ENCODE measurements at regions not wholly inside any gene's neighbourhood (a gene's known extent, or its start where the extent isn't known, plus 50 kb on each side); places are given as distances from the start of the nearest gene placed in this dataset.

- no peaks in the 10 kb centered on the region for H3K4me1 ChIP-seq
- TF ChIP-seq EP300 (IDR thresholded peaks at IDR 0.05) (no peak), POLR2AphosphoS5 (IDR thresholded peaks at IDR 0.05) (no peak), POLR2A (IDR thresholded peaks at IDR 0.05) (no peak)
- TF ChIP-seq, protein P1, sequence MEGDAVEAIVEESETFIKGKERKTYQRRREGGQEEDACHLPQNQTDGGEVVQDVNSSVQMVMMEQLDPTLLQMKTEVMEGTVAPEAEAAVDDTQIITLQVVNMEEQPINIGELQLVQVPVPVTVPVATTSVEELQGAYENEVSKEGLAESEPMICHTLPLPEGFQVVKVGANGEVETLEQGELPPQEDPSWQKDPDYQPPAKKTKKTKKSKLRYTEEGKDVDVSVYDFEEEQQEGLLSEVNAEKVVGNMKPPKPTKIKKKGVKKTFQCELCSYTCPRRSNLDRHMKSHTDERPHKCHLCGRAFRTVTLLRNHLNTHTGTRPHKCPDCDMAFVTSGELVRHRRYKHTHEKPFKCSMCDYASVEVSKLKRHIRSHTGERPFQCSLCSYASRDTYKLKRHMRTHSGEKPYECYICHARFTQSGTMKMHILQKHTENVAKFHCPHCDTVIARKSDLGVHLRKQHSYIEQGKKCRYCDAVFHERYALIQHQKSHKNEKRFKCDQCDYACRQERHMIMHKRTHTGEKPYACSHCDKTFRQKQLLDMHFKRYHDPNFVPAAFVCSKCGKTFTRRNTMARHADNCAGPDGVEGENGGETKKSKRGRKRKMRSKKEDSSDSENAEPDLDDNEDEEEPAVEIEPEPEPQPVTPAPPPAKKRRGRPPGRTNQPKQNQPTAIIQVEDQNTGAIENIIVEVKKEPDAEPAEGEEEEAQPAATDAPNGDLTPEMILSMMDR (IDR thresholded peaks at IDR 0.05) = no peak
- ATAC-seq (ENCODE audit: low FRiP score in 2 of 2) (no peak), DNase-seq (no peak)
- H3K27me3 ChIP-seq = no peaks in the 10 kb centered on the region
- H3K9me3 ChIP-seq = peaks cover 0 to 12% (median 2%) of the 10 kb centered on the region in 4 donors
- H3K27ac ChIP-seq = no peak overlapping the region
- H3K36me3 ChIP-seq = no peaks in the 10 kb centered on the region
- no peak overlapping the region for H3K4me3 ChIP-seq
- 48 to 49% methylated on average over 3 of the region's 3 CpGs for WGBS, 2 donors
Observed at GRCh38 chr10:37713642-37714041, 143.8 kb downstream of the ZNF248 start.

DNA sequence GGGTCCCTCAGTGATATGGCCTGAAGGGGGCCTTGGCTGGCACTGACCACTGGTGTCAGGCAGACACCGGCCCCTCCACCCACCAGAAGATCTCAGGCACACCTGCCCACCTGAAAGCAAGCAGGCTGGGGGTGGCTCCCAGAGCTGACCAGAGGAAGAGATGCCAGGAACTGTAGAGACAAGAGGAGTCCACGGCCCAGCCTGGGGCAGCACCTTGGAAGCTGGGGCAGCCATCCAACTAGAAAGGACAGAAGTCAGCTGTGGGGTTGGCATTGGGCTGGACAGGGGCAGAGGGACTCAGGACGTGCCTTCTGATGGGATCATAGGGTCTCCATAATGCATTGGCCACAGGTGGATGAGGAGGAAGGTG lies 144.3 kb downstream of the ZNF248 start:
- ATAC-seq (ENCODE audit: low FRiP score in 2 of 2) = peak in 1 of 2 donors; percentile 52
- H3K36me3 ChIP-seq = no peaks in the 10 kb centered on the region

GRCh38 chr10:37712489-37713131 lies 144.8 kb downstream of the ZNF248 start:
- no peak for TF ChIP-seq EP300 (IDR thresholded peaks at IDR 0.05)
- ATAC-seq (ENCODE audit: low FRiP score in 2 of 2) = peak; percentile 26 to 45
- WGBS, 2 donors = 77% methylated on average over 4 of the region's 4 CpGs; no CpG with 5 or more reads in 1 of the 2 donors

More for the DNA sequence above, 144.3 kb downstream of the ZNF248 start:
- TF ChIP-seq, protein P1 (IDR thresholded peaks at IDR 0.05) = no peak
- TF ChIP-seq POLR2AphosphoS5 (IDR thresholded peaks at IDR 0.05) (no peak), POLR2A (IDR thresholded peaks at IDR 0.05) (no peak), EP300 (IDR thresholded peaks at IDR 0.05) (no peak)
- Histone ChIP-seq H3K9me3 (peaks cover 0 to 9% (median 1%) of the 10 kb centered on the region in 4 donors), H3K27ac (no peak overlapping the region), H3K27me3 (no peaks in the 10 kb centered on the region), H3K4me3 (no peak overlapping the region), H3K4me1 (no peaks in the 10 kb centered on the region)
- 60 to 71% methylated on average over 2 to 3 of the region's 3 CpGs for whole genome bisulfite sequencing, 2 donors
- no peak for DNase-seq

GRCh38 chr10:37711617-37712488 lies 145.6 kb downstream of the ZNF248 start:
- no peak overlapping the region for H3K4me3 ChIP-seq

More at GRCh38 chr10:37712489-37713131, 144.8 kb downstream of the ZNF248 start:
- no peak overlapping the region for H3K27ac ChIP-seq
- H3K9me3 ChIP-seq = peaks cover 0 to 4% (median 0%) of the 10 kb centered on the region in 4 donors
- no peaks in the 10 kb centered on the region for H3K36me3 ChIP-seq
- DNase-seq = peak in 1 of 2 donors; percentile 24
- no peaks in the 10 kb centered on the region for H3K27me3 ChIP-seq
- H3K4me1 ChIP-seq = no peaks in the 10 kb centered on the region
- no peak overlapping the region for H3K4me3 ChIP-seq

More at GRCh38 chr10:37711617-37712488, 145.6 kb downstream of the ZNF248 start:
- ATAC-seq (ENCODE audit: low FRiP score in 2 of 2) (no peak), DNase-seq (peak in 1 of 2 donors; percentile 37)
- TF ChIP-seq, protein P1 (IDR thresholded peaks at IDR 0.05) = no peak
- no peak for TF ChIP-seq POLR2A (IDR thresholded peaks at IDR 0.05)
- no peak for TF ChIP-seq EP300 (IDR thresholded peaks at IDR 0.05)
- no peak for TF ChIP-seq POLR2AphosphoS5 (IDR thresholded peaks at IDR 0.05)
- H3K27me3 ChIP-seq = no peaks in the 10 kb centered on the region
- no peaks in the 10 kb centered on the region for H3K4me1 ChIP-seq
- H3K36me3 ChIP-seq = no peaks in the 10 kb centered on the region
- H3K27ac ChIP-seq = no peak overlapping the region
- peaks cover 0 to 4% (median 0%) of the 10 kb centered on the region in 4 donors for H3K9me3 ChIP-seq
- 80 to 85% methylated on average over 9 to 13 of the region's 13 CpGs for WGBS, 2 donors
